ENCODE measurements at regions not wholly inside any gene's neighbourhood (a gene's known extent, or its start where the extent isn't known, plus 50 kb on each side); places are given as distances from the start of the nearest gene placed in this dataset.

GRCh38 chr2:41949091-41949882 is 98.5 kb upstream of the PKDCC start:
- TF ChIP-seq POLR2AphosphoS5 (IDR thresholded peaks at IDR 0.05; ENCODE audit: low read depth) (no peak), CTCF (IDR thresholded peaks at IDR 0.05; ENCODE audit: insufficient read depth, low read length) (no peak), REST (IDR thresholded peaks at IDR 0.05; ENCODE audit: insufficient replicate concordance, low read depth) (no peak), GABPA (IDR thresholded peaks at IDR 0.05; ENCODE audit: low read depth) (no peak)

Measured in HL-60 (cell line).